ENCODE measurements at regions not wholly inside any gene's neighbourhood (a gene's known extent, or its start where the extent isn't known, plus 50 kb on each side); places are given as distances from the start of the nearest gene placed in this dataset.

DNA sequence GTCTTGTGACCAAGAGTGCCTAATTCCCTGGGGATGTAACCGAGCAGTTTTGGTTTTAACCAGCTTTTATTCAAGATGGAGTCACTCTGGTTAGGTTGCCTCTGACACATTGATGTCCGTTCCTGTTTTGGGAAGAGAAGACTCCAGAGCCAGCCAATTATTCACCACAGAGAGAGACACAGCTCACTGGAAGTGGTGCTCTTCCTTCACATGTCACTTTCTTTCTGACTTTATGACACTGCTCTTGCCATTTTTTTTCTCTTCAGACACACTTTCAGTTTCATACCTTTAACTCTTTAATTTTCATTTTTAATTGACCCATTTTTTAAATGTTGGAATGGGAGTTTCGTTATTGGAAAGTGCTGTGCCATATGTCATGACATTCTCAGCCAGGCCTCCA lies 418.4 kb upstream of the FSTL5 start:
- TF ChIP-seq, protein P1, sequence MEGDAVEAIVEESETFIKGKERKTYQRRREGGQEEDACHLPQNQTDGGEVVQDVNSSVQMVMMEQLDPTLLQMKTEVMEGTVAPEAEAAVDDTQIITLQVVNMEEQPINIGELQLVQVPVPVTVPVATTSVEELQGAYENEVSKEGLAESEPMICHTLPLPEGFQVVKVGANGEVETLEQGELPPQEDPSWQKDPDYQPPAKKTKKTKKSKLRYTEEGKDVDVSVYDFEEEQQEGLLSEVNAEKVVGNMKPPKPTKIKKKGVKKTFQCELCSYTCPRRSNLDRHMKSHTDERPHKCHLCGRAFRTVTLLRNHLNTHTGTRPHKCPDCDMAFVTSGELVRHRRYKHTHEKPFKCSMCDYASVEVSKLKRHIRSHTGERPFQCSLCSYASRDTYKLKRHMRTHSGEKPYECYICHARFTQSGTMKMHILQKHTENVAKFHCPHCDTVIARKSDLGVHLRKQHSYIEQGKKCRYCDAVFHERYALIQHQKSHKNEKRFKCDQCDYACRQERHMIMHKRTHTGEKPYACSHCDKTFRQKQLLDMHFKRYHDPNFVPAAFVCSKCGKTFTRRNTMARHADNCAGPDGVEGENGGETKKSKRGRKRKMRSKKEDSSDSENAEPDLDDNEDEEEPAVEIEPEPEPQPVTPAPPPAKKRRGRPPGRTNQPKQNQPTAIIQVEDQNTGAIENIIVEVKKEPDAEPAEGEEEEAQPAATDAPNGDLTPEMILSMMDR (IDR thresholded peaks at IDR 0.05) = no peak
- TF ChIP-seq ZFX (IDR thresholded peaks at IDR 0.05; ENCODE audit: borderline replicate concordance) = no peak

Measured in 22Rv1 (cell line).